Vagina (tissue), 2 donors: ENCODE measurements at regions not wholly inside any gene's neighbourhood (a gene's known extent, or its start where the extent isn't known, plus 50 kb on each side); places are given as distances from the start of the nearest gene placed in this dataset.

Experiments
- DNase-seq, 2 donors: peaks; one replicate each; pipeline ENCODE4 v3.0.0-alpha.2; 2017; ENCODE audit errors: extremely low spot score in 2 of 2
- H3K27ac ChIP-seq: fragments of 200-600 bp; sonication (generic); one replicate; pipeline ENCODE4 v1.5.1; 2019
- H3K27me3 ChIP-seq: fragments of 200-600 bp; sonication (generic); one replicate; pipeline ENCODE4 v1.5.1; 2019
- H3K36me3 ChIP-seq, 2 donors: fragments of 200-600 bp; sonication (generic); one replicate each; pipeline ENCODE4 v1.5.1; 2017 to 2019
- H3K4me1 ChIP-seq: fragments of 200-600 bp; sonication (generic); one replicate; pipeline ENCODE4 v1.5.1; 2019
- H3K4me3 ChIP-seq, 2 donors: fragments of 200-600 bp; sonication (generic); 1 replicate in 1 of 2; 2 replicates in 1 of 2; pipeline ENCODE4 v1.5.1; 2016 to 2019
- H3K9me3 ChIP-seq: fragments of 200-600 bp; sonication (generic); one replicate; pipeline ENCODE4 v1.5.1; 2019
- CTCF ChIP-seq, 3 experiments: fragments of 450-650 bp in 2 of 3; fragments of 200-600 bp in 1 of 3; sonication (generic) in 1 of 3; IDR thresholded peaks; one replicate each; pipeline ENCODE4 v1.5.1; 2017 to 2019; ENCODE audit warnings: antibody characterized with exemption in 3 of 3, mild to moderate bottlenecking in 2 of 3, moderate library complexity in 2 of 3
- POLR2A ChIP-seq, 2 donors: fragments of 450-650 bp; IDR thresholded peaks; one replicate each; pipeline ENCODE4 v1.6.1; 2017; ENCODE audit warnings: antibody characterized with exemption in 2 of 2, mild to moderate bottlenecking in 2 of 2, moderate library complexity in 2 of 2
- POLR2AphosphoS5 ChIP-seq, 2 donors: sonication (generic); formaldehyde crosslinking; IDR thresholded peaks; one replicate each; pipeline ENCODE4 v1.9.0; 2017; ENCODE audit warnings: antibody characterized with exemption in 2 of 2, mild to moderate bottlenecking in 2 of 2, low read depth in 1 of 2; ENCODE audit not compliant: insufficient read depth in 1 of 2
- intact Hi-C: fragments of 100-400 bp; cut with DNase I; formaldehyde crosslinking; loops from one replicate; pipeline ENCODE4 v1.15.1; 2023

- Histone ChIP-seq H3K27me3 (no peaks in the 10 kb centered on the region), H3K4me3 (no peak overlapping the region), H3K9me3 (no peaks in the 10 kb centered on the region), H3K4me1 (no peaks in the 10 kb centered on the region), H3K27ac (no peak overlapping the region), H3K36me3 (no peaks in the 10 kb centered on the region)
- DNase-seq, result no peak
- intact Hi-C loops, result no loop called here
- no peak for TF ChIP-seq POLR2AphosphoS5 (IDR thresholded peaks at IDR 0.05; ENCODE audit: insufficient read depth in 1 of 2, low read depth in 1 of 2)
- TF ChIP-seq POLR2A (IDR thresholded peaks at IDR 0.05), result no peak
- no peak for TF ChIP-seq CTCF (IDR thresholded peaks at IDR 0.05)
These were observed 954.4 kb downstream of the NCAM2 start for GRCh38 chr21:21952566-21952965.

GRCh38 chr21:21955204-21955603, 957.0 kb downstream of the NCAM2 start:
- Histone ChIP-seq H3K4me3 (no peak overlapping the region), H3K27me3 (no peaks in the 10 kb centered on the region), H3K9me3 (no peaks in the 10 kb centered on the region), H3K4me1 (no peaks in the 10 kb centered on the region), H3K27ac (no peak overlapping the region), H3K36me3 (no peaks in the 10 kb centered on the region)
- TF ChIP-seq POLR2AphosphoS5 (IDR thresholded peaks at IDR 0.05; ENCODE audit: insufficient read depth in 1 of 2, low read depth in 1 of 2) (no peak), POLR2A (IDR thresholded peaks at IDR 0.05) (no peak), CTCF (IDR thresholded peaks at IDR 0.05) (no peak)
- intact Hi-C loops, result no loop called here
- DNase-seq, result no peak

GRCh38 chr21:21957490-21957889, 959.3 kb downstream of the NCAM2 start:
- H3K9me3 ChIP-seq, result no peaks in the 10 kb centered on the region
- no peak overlapping the region for H3K4me3 ChIP-seq
- no peak overlapping the region for H3K27ac ChIP-seq
- intact Hi-C loops, result no loop called here
- no peaks in the 10 kb centered on the region for H3K36me3 ChIP-seq
- H3K27me3 ChIP-seq, result no peaks in the 10 kb centered on the region
- DNase-seq, result no peak
- no peak for TF ChIP-seq POLR2A (IDR thresholded peaks at IDR 0.05)
- H3K4me1 ChIP-seq, result no peaks in the 10 kb centered on the region

GRCh38 chr21:21963911-21964310, 965.7 kb downstream of the NCAM2 start:
- Histone ChIP-seq H3K27ac (no peak overlapping the region), H3K4me1 (no peaks in the 10 kb centered on the region), H3K4me3 (no peak overlapping the region), H3K9me3 (no peaks in the 10 kb centered on the region), H3K36me3 (no peaks in the 10 kb centered on the region), H3K27me3 (no peaks in the 10 kb centered on the region)
- TF ChIP-seq POLR2AphosphoS5 (IDR thresholded peaks at IDR 0.05; ENCODE audit: insufficient read depth in 1 of 2, low read depth in 1 of 2), result no peak
- no peak for TF ChIP-seq POLR2A (IDR thresholded peaks at IDR 0.05)
- no peak for TF ChIP-seq CTCF (IDR thresholded peaks at IDR 0.05)
- no peak for DNase-seq
- intact Hi-C loops, result no loop called here

- H3K27me3 ChIP-seq, result no peaks in the 10 kb centered on the region
- H3K4me3 ChIP-seq, result no peak overlapping the region
- H3K4me1 ChIP-seq, result no peaks in the 10 kb centered on the region
- no peaks in the 10 kb centered on the region for H3K36me3 ChIP-seq
- no peak overlapping the region for H3K27ac ChIP-seq
- TF ChIP-seq CTCF (IDR thresholded peaks at IDR 0.05), result no peak
- no peak for TF ChIP-seq POLR2A (IDR thresholded peaks at IDR 0.05)
- TF ChIP-seq POLR2AphosphoS5 (IDR thresholded peaks at IDR 0.05; ENCODE audit: insufficient read depth in 1 of 2, low read depth in 1 of 2), result no peak
- intact Hi-C loops, result no loop called here
- no peaks in the 10 kb centered on the region for H3K9me3 ChIP-seq
- no peak for DNase-seq
These were observed 970.6 kb downstream of the NCAM2 start for GRCh38 chr21:21968810-21969209.

- TF ChIP-seq CTCF (IDR thresholded peaks at IDR 0.05) (no peak), POLR2A (IDR thresholded peaks at IDR 0.05) (no peak), POLR2AphosphoS5 (IDR thresholded peaks at IDR 0.05; ENCODE audit: insufficient read depth in 1 of 2, low read depth in 1 of 2) (no peak)
- DNase-seq, result no peak
- intact Hi-C loops, result no loop called here
- H3K9me3 ChIP-seq, result no peaks in the 10 kb centered on the region
- no peaks in the 10 kb centered on the region for H3K36me3 ChIP-seq
- no peak overlapping the region for H3K4me3 ChIP-seq
- H3K27ac ChIP-seq, result no peak overlapping the region
- H3K4me1 ChIP-seq, result no peaks in the 10 kb centered on the region
- H3K27me3 ChIP-seq, result no peaks in the 10 kb centered on the region
These were observed 971.0 kb downstream of the NCAM2 start for GRCh38 chr21:21969211-21969610.
